ENCODE measurements at regions not wholly inside any gene's neighbourhood (a gene's known extent, or its start where the extent isn't known, plus 50 kb on each side); places are given as distances from the start of the nearest gene placed in this dataset.

GRCh38 chr10:61047788-61048560 is 104.0 kb upstream of the RHOBTB1 start:
- POLR2A ChIA-PET = no interaction called here
- in situ Hi-C loops (cut with HindIII; ENCODE audit: extremely low pct_ligation_motif_present, low pct_unique_long_range_greater_than_20kb) = no loop called here

GRCh38 chr10:61047081-61047480 is 103.1 kb upstream of the RHOBTB1 start:
- Histone ChIP-seq H3K4me3 (replicated peaks in 1 of 3; ENCODE audit: insufficient read depth in 1 of 3, low read depth in 2 of 3, low read length in 3 of 3) (no peak overlapping the region), H4K20me1 (ENCODE audit: insufficient read depth, low read length) (no peaks in the 10 kb centered on the region), H3K79me2 (ENCODE audit: insufficient read depth, low read length) (no peaks in the 10 kb centered on the region), H3K27me3 (ENCODE audit: control insufficient read depth in 1 of 2, insufficient read depth in 2 of 2, low read length in 2 of 2) (no peaks in the 10 kb centered on the region), H3K9ac (ENCODE audit: insufficient read depth, low read depth, low read length) (no peak overlapping the region), H3K4me1 (ENCODE audit: insufficient read depth, low read length) (peaks cover 15% of the 10 kb centered on the region), H3K27ac (ENCODE audit: extremely low read length, insufficient read depth, low read length) (no peak overlapping the region), H3K9me3 (ENCODE audit: low read length) (no peaks in the 10 kb centered on the region), H2AFZ (ENCODE audit: low read length) (no peak overlapping the region), H3K36me3 (replicated peaks in 1 of 2; ENCODE audit: control insufficient read depth in 1 of 2, insufficient read depth in 2 of 2, low read length in 2 of 2) (no peaks in the 10 kb centered on the region), H3K4me2 (ENCODE audit: low read depth, low read length) (no peak overlapping the region)
- no peak for DNase-seq (ENCODE audit: low spot score)
- intact Hi-C loops (cut with micrococcal nuclease; ENCODE audit: unreplicated experiment) (no loop called here), in situ Hi-C loops (cut with HindIII; ENCODE audit: extremely low pct_ligation_motif_present, low pct_unique_long_range_greater_than_20kb) (no loop called here)
- BruUV-seq (replicated peaks) = no TSS peak
- POLR2A ChIA-PET = no interaction called here
- FAIRE-seq = no peak
- CTCF ChIA-PET (ENCODE audit: low intra/inter-chr PET ratio, low total read pairs) = no interaction called here
- no peak for ATAC-seq
- 96% methylated on average over 5 of the region's 5 CpGs for WGBS (ENCODE audit: low lambda C conversion rate)
- TF ChIP-seq PCBP2 (optimal IDR thresholded peaks at IDR 0.05; ENCODE audit: low read depth, low read length, poor library complexity, severe bottlenecking) = no peak
- TF ChIP-seq KDM3A (CRISPR knock-in tag; IDR thresholded peaks at IDR 0.05; ENCODE audit: low read depth) = no peak
- TF ChIP-seq ZNF607 (CRISPR knock-in tag; IDR thresholded peaks at IDR 0.05; ENCODE audit: borderline replicate concordance) = no peak
- no peak for TF ChIP-seq ZNF788 (CRISPR knock-in tag; IDR thresholded peaks at IDR 0.05; ENCODE audit: borderline replicate concordance)
- TF ChIP-seq, protein P1, sequence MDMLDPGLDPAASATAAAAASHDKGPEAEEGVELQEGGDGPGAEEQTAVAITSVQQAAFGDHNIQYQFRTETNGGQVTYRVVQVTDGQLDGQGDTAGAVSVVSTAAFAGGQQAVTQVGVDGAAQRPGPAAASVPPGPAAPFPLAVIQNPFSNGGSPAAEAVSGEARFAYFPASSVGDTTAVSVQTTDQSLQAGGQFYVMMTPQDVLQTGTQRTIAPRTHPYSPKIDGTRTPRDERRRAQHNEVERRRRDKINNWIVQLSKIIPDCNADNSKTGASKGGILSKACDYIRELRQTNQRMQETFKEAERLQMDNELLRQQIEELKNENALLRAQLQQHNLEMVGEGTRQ (IDR thresholded peaks at IDR 0.05; ENCODE audit: low read depth, low read length) = no peak
- TF ChIP-seq, protein P1 (CRISPR knock-in tag; IDR thresholded peaks at IDR 0.05; ENCODE audit: borderline replicate concordance) = no peak
- TF ChIP-seq ZBTB25 (CRISPR knock-in tag; IDR thresholded peaks at IDR 0.05) = no peak
- TF ChIP-seq ZNF10 (CRISPR knock-in tag; IDR thresholded peaks at IDR 0.05; ENCODE audit: borderline replicate concordance, low read depth) = no peak
- no peak for TF ChIP-seq MTA1 (CRISPR knock-in tag; IDR thresholded peaks at IDR 0.05; ENCODE audit: borderline replicate concordance)

More at GRCh38 chr10:61047788-61048560, 104.0 kb upstream of the RHOBTB1 start:
- no peaks in the 10 kb centered on the region for H3K9me3 ChIP-seq (ENCODE audit: low read length)
- no peak overlapping the region for H3K9ac ChIP-seq (ENCODE audit: insufficient read depth, low read depth, low read length)
- H4K20me1 ChIP-seq (ENCODE audit: insufficient read depth, low read length) = no peaks in the 10 kb centered on the region
- 85% methylated on average over 8 of the region's 8 CpGs for whole genome bisulfite sequencing (ENCODE audit: low lambda C conversion rate)
- ATAC-seq = no peak
- H3K79me2 ChIP-seq (ENCODE audit: insufficient read depth, low read length) = no peaks in the 10 kb centered on the region
- no peak for FAIRE-seq
- no TSS peak for BruUV-seq (replicated peaks)
- H3K4me3 ChIP-seq (replicated peaks in 1 of 3; ENCODE audit: insufficient read depth in 1 of 3, low read depth in 2 of 3, low read length in 3 of 3) = no peak overlapping the region
- no peaks in the 10 kb centered on the region for H3K27me3 ChIP-seq (ENCODE audit: control insufficient read depth in 1 of 2, insufficient read depth in 2 of 2, low read length in 2 of 2)
- H3K27ac ChIP-seq (ENCODE audit: extremely low read length, insufficient read depth, low read length) = no peak overlapping the region
- no peak for DNase-seq (ENCODE audit: low spot score)
- intact Hi-C loops (cut with micrococcal nuclease; ENCODE audit: unreplicated experiment) = no loop called here
- H3K36me3 ChIP-seq (replicated peaks in 1 of 2; ENCODE audit: control insufficient read depth in 1 of 2, insufficient read depth in 2 of 2, low read length in 2 of 2) = no peaks in the 10 kb centered on the region
- peaks cover 15% of the 10 kb centered on the region for H3K4me1 ChIP-seq (ENCODE audit: insufficient read depth, low read length)
- TF ChIP-seq SAFB2 (CRISPR knock-in tag; IDR thresholded peaks at IDR 0.05; ENCODE audit: borderline replicate concordance, low read depth) = no peak
- TF ChIP-seq NR2F1 (CRISPR knock-in tag; IDR thresholded peaks at IDR 0.05) = no peak
- TF ChIP-seq ERF (CRISPR knock-in tag; IDR thresholded peaks at IDR 0.05) = no peak
- no peak for TF ChIP-seq CEBPB (IDR thresholded peaks at IDR 0.05; ENCODE audit: borderline replicate concordance, low read depth, low read length)
- no peak for TF ChIP-seq ZBTB14 (CRISPR knock-in tag; IDR thresholded peaks at IDR 0.05)
- H3K4me2 ChIP-seq (ENCODE audit: low read depth, low read length) = no peak overlapping the region
- H2AFZ ChIP-seq (ENCODE audit: low read length) = no peak overlapping the region
- CTCF ChIA-PET (ENCODE audit: low intra/inter-chr PET ratio, low total read pairs) = no interaction called here
